ENCODE measurements at regions not wholly inside any gene's neighbourhood (a gene's known extent, or its start where the extent isn't known, plus 50 kb on each side); places are given as distances from the start of the nearest gene placed in this dataset.

- no peak for TF ChIP-seq CTCF (IDR thresholded peaks at IDR 0.05)
- no peak for DNase-seq
- H3K27ac Mint-ChIP-seq: no peak overlapping the region
Observed at GRCh38 chr6:81843302-81843701, 90.8 kb upstream of the TENT5A start.

GRCh38 chr6:81842254-81842653 lies 89.8 kb upstream of the TENT5A start:
- H3K27me3 Mint-ChIP-seq (ENCODE audit: low read depth, poor library complexity): peaks cover 4% of the 10 kb centered on the region
- DNase-seq: no peak
- no peak for TF ChIP-seq CTCF (IDR thresholded peaks at IDR 0.05)
- H3K4me1 Mint-ChIP-seq: peaks cover 5% of the 10 kb centered on the region
- no peaks in the 10 kb centered on the region for H3K36me3 Mint-ChIP-seq (ENCODE audit: low read depth)
- no peak overlapping the region for H3K27ac Mint-ChIP-seq
- H3K4me3 Mint-ChIP-seq: no peak overlapping the region
- H3K9me3 Mint-ChIP-seq: no peaks in the 10 kb centered on the region

More at GRCh38 chr6:81843302-81843701, 90.8 kb upstream of the TENT5A start:
- Mint-ChIP-seq H3K9me3 (no peaks in the 10 kb centered on the region), H3K27me3 (ENCODE audit: low read depth, poor library complexity) (peaks cover 4% of the 10 kb centered on the region), H3K4me3 (no peak overlapping the region), H3K4me1 (peaks cover 5% of the 10 kb centered on the region), H3K36me3 (ENCODE audit: low read depth) (no peaks in the 10 kb centered on the region)

- no peak overlapping the region for H3K27ac Mint-ChIP-seq
- DNase-seq: no peak
- no peaks in the 10 kb centered on the region for H3K9me3 Mint-ChIP-seq
- no peaks in the 10 kb centered on the region for H3K36me3 Mint-ChIP-seq (ENCODE audit: low read depth)
- H3K27me3 Mint-ChIP-seq (ENCODE audit: low read depth, poor library complexity): no peaks in the 10 kb centered on the region
- TF ChIP-seq CTCF (IDR thresholded peaks at IDR 0.05): no peak
- peaks cover 5% of the 10 kb centered on the region for H3K4me1 Mint-ChIP-seq
- no peak overlapping the region for H3K4me3 Mint-ChIP-seq
Observed at GRCh38 chr6:81838724-81839426, 86.4 kb upstream of the TENT5A start.

GRCh38 chr6:81838031-81838430 lies 85.5 kb upstream of the TENT5A start:
- Mint-ChIP-seq H3K27ac (no peak overlapping the region), H3K27me3 (ENCODE audit: low read depth, poor library complexity) (no peaks in the 10 kb centered on the region), H3K36me3 (ENCODE audit: low read depth) (no peaks in the 10 kb centered on the region), H3K4me3 (no peak overlapping the region), H3K9me3 (no peaks in the 10 kb centered on the region), H3K4me1 (peaks cover 5% of the 10 kb centered on the region)
- TF ChIP-seq CTCF (IDR thresholded peaks at IDR 0.05): no peak
- DNase-seq: no peak

GRCh38 chr6:81834141-81834681 lies 81.7 kb upstream of the TENT5A start:
- no peak for DNase-seq
- Mint-ChIP-seq H3K36me3 (ENCODE audit: low read depth) (no peaks in the 10 kb centered on the region), H3K27ac (no peak overlapping the region), H3K4me3 (no peak overlapping the region), H3K4me1 (no peaks in the 10 kb centered on the region), H3K9me3 (no peaks in the 10 kb centered on the region), H3K27me3 (ENCODE audit: low read depth, poor library complexity) (no peaks in the 10 kb centered on the region)
- TF ChIP-seq CTCF (IDR thresholded peaks at IDR 0.05): no peak

- Mint-ChIP-seq H3K36me3 (ENCODE audit: low read depth) (no peaks in the 10 kb centered on the region), H3K27me3 (ENCODE audit: low read depth, poor library complexity) (no peaks in the 10 kb centered on the region), H3K4me1 (no peaks in the 10 kb centered on the region), H3K9me3 (no peaks in the 10 kb centered on the region), H3K27ac (no peak overlapping the region), H3K4me3 (no peak overlapping the region)
- no peak for DNase-seq
- no peak for TF ChIP-seq CTCF (IDR thresholded peaks at IDR 0.05)
Observed at GRCh38 chr6:81832304-81832703, 79.8 kb upstream of the TENT5A start.

Measured in nephron progenitor cell (in vitro differentiated cells).